IPS DF 19.7 (cell line): ENCODE measurements at regions not wholly inside any gene's neighbourhood (a gene's known extent, or its start where the extent isn't known, plus 50 kb on each side); places are given as distances from the start of the nearest gene placed in this dataset.
"Not testable (repeated sequence)": the region's sequence is repeated elsewhere in the genome, so short reads cannot be mapped to it uniquely, and the experiment has no call there.

Experiments used
- DNase-seq: peaks from one replicate; pipeline ENCODE4 v3.0.0-alpha.2; 2013; ENCODE audit warnings: low read depth, low spot score

GRCh38 chr17:51347851-51348584 is 87.7 kb downstream of the UTP18 start:
- DNase-seq: no peak

GRCh38 chr17:51351080-51351479 is 90.7 kb downstream of the UTP18 start:
- DNase-seq: no peak

- no peak for DNase-seq
These were observed 91.5 kb downstream of the UTP18 start for GRCh38 chr17:51351890-51352289.

- DNase-seq: no peak
These were observed 92.5 kb downstream of the UTP18 start for GRCh38 chr17:51352798-51353197.

DNA sequence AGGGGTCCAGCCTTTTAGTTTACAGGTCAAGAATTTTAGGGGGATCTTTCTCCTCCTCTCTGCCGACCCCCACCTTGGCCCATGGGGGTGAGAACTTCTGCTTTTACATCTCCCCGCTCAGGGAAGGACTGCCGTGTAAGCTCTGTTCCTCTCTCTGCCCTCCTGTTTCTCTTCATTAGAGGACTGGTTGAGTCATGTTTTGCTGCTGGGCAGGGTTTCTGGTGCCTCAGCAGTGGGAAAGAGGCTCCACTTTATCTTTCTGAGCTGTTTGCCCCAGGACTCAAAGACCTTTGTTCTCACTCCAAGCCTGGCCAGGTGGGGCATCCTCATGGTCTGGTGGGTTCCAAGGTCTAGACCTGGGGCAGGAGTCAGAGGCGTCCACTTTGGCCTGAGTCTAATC is 93.0 kb downstream of the UTP18 start:
- no peak for DNase-seq

- no peak for DNase-seq
These were observed 94.6 kb downstream of the UTP18 start for GRCh38 chr17:51354936-51355335.

DNA sequence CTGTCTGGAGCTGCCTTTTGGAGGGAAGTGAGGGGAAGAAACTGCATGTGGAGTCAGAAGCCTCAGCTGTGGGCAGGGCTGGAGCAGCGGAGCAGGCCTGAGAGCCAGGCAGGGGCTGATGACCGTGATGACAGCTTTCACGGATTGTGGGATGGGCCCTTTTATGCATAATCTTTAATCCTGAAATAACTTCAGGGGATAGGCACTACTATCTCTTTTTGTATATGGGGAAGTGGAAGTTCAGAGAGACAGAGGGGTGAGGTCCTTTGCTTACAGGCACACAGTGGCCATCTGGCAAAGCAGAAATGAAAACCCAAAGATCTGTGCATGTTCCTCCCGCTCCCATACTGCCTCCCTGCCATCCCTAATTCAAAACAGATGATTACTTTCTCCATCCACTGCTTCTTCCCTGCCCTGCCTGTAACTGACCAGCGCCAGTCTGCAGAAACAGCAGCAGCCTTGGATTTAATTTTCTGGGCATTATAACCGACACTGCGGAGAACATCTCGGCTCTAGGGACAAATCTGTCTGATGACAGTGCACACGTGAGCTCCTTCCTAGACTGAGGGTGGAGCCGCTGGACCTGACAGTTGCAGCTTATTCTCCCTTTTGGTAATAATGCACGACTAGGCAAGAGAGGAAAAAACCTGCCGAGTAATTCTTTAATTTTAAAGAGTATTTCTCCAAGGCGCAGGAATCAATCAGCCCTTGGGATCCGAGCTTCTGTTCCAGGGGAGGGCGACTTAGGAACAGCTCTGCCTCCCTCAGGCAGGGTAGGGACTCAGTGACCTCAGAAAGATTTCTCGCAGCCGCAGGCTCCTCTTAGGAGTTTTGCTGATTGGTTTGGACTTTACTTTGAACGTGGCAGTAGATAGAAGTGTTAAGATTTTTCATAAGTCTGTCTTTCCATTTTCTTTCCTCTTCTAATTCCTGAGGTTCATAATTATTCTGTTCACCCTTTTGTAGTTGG is 95.4 kb downstream of the UTP18 start:
- DNase-seq: no peak

- no peak for DNase-seq
These were observed 98.7 kb downstream of the UTP18 start for GRCh38 chr17:51359055-51359454.

DNA sequence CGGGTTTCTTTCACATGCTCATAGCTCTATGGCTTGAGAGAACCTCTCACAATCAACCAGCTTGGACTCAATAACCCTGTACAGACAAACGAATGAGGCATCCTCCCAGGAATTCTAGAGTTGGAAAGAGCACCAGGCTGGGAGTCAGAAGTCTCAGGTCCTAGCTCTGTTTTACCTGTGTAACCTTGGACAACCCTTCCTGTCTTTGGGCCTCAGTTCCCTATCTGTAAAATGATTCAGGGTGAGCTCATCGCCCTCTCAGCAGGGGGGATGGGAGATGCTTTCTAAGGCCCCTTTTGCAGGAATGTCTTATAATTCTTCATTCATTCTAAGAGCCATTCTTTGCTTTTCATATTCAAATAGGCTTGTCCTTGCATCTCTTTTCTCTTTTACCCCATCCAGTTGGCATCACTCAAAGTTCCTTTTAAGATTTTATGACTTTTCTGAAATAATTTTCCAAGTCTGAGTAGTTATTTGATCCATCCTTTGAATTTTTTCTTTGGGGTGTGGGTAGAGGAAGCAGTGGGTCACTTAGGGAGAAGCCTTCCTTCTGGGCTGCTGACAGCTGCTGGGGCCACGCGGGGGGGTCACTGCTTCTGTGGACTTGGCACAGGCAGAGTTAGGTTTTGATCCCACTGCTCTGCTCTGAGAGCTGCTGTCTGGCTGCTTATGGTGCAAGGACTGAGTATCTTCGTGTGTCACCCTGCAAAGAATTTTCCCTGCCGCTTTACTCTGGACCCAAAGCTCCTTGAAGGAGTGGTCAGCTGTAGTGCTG is 102.7 kb downstream of the UTP18 start:
- no peak for DNase-seq

- DNase-seq: no peak
These were observed 104.7 kb downstream of the UTP18 start for GRCh38 chr17:51365090-51365489.

GRCh38 chr17:51366866-51367265 is 106.5 kb downstream of the UTP18 start:
- no peak for DNase-seq

DNA sequence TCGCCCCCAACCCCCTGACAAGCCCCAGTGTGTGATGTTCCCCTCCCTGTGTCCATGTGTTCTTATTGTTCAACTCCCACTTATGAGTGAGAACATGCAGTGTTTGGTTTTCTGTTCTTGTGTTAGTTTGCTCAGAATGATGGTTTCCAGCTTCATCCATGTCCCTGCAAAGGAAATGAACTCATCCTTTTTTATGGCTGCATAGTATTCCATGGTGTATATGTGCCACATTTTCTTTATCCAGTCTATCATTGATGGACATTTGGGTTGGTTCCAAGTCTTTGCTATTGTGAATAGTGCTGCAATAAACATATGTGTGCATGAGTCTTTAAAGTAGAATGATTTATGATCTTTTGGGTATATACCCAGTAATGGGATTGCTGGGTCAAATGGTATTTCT is 107.5 kb downstream of the UTP18 start:
- not testable (repeated sequence) for DNase-seq

DNA sequence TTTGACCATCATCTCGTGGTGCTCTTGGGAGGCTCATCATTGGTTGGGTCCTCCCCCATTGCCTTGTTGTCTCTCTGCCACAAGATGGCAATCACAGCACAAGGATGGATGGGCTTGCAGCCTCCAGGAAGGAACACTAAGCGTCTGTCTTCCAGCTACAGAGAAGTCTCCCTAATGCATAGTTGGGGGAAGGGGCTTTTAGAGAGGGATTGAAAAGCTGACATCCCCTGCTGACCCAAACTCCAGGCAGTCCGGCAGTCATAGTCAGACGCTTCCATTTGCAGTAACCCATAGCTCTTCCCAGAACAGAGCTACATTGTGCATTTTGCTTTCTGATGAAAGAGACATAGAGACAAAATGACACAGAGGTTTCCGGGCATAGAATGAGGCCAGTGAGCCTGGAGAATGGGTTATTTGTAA is 111.4 kb downstream of the UTP18 start:
- DNase-seq: peak; percentile 90

DNA sequence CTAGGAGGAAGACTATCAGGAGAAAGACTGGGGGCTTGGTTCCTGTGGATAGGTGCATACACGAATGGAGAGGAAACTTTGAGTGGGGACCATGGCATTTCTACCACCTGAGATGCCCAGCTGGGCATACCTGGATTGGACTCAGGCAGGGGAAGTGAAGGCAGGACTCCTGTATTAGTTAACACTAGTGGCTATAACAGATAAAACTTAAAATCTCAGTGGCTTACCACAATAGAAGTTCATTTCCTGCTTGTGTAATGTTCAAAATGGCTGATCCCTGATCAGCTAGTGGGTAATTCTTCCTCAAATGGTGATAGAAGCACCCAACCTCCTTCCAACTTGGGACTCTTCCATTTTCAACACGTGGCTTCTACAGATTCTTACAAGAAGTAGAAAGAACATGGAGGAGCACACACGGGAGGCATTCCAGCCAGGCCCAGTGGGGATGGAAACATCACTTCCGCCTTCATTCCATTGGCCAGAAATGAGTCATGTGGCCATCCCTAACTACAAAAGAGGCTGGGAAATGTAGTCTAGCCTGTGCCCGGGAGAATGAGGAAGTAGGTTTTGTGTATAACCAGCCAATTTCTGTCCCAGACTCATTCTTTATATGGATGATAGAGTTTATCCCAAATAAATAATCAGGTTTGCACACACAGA is 112.1 kb downstream of the UTP18 start:
- peak; percentile 68 for DNase-seq

DNA sequence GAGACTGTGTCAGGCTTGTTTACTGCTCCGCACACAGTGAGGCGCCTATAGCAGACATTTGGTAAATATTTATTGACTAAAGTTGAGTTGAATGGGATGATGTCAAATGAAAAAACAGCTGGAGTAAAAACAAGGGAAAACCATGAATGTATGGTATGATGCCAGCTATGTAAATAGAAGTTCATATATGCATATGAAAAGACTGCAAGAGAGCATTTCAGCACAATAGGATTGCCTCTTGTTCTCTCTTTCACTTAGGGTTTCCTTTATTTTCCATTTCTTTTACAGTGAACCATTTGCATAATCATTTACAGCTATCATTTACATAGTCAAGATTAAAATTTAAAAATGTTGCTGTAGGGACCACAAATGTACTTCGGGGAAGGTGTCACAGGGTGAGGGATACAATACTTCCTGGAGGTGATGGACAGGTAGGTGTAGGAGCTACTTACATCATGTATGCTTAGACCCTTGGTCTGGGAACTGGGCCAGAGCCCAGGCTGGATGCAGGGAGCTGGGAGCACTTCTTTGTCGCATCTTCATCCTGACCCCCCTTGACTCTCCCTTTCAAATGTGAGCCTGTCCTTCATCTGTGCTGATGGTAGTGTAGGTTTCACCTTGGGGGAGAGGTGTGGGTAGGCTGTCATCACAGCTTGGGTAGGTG is 113.3 kb downstream of the UTP18 start:
- DNase-seq: no peak

DNA sequence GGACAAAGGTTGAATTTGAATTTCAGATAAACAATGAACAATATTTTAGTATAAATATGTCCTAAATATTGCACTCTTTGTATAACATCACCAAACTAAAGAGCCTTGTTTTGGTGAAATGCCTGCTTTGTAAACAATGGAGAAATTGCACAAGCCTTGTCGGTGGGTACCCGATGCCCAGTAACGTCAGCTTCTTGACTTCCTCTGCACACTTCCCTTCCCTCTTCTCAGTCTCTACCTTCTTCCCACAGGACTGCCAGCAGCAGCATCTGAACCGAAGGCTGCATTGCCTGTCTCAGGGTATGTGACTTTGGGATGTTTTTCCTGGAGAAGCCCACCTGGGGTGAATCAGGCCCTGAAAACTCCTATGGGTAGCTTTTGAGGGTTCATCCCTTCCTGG is 113.9 kb downstream of the UTP18 start:
- DNase-seq: no peak

DNA sequence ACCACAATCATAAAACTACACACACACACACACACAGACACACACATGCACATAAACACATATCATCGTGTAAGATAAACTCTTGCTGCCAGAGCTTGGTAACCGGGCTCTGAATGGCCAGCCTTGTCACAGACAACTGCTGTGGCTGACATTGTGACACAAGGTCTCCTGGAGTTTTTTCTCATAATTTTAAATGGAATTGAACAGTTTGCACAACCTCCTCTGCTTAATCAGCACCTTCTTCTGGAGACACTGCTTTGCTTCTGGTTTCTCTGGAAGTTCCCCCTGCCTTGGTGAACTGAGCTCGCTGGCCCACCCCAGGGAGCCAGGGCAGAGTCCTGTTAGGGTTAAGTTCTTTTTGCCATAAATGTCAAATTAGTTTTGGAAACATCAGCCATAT is 115.4 kb downstream of the UTP18 start:
- DNase-seq: no peak

DNA sequence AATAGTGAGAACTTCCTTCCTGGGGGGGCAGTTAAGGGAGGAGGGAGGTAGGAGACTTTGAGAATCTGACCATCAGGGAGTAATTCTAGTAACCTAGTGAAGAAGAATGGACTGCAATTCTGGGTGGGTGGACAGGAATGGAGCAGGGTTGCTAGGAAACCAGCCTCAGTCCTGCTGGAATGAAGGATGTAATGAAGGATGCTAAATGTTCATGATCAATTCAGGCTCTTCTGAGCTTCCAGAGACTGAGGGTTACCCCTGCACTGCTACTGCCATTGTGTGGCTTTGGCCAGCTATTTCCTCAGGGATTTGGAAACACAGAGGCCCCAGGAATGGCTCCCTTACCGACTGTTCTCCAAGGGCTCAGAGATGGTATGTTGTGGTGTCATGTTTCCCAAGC is 116.4 kb downstream of the UTP18 start:
- no peak for DNase-seq

DNA sequence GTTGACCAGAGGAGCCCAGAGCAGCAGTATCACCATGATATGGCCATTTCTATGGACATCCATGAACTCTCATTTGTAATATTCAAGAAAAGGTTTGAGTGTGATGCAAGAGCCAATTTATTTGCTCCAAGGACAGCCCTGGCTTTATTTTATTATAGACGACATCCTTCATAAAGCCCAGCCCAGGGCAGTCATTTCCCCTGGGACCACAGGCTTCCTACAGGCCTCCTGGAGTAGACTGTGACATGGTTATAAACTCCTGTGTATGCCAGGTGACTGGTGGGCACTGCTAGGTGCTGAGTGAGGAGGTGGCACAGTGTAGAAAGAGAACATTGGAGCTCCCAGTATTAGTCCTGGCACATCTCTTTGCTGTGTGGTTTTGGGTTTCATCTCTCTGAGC is 120.9 kb downstream of the UTP18 start:
- DNase-seq: no peak

DNA sequence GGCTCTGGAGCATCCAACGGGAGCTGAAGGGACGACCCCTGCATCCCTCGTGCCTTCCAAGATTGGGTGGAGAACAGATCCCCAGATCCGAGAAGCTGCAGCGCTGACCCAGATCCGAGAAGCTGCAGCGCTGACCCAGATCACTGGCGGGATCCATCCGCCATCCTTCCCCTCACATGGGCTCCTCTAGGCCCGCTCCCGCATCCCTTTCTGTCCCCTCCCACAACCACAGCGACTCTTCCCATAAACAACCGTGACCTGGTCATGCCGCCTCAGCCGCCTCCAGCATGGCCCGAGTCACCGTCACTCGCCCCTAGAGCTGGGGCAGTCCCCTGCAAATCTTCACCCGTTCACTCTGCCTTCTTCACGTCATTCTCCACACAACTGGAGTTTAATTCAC is 124.9 kb downstream of the UTP18 start:
- DNase-seq: no peak

GRCh38 chr17:51387582-51387981 is 127.2 kb downstream of the UTP18 start:
- DNase-seq: no peak
